SIG-M5 treated with dmso at 0.1 percent for 504 hours (cell line): ENCODE measurements at regions not wholly inside any gene's neighbourhood (a gene's known extent, or its start where the extent isn't known, plus 50 kb on each side); places are given as distances from the start of the nearest gene placed in this dataset.

ENCODE experiments used
- DNase-seq: peaks from one replicate; lab custom pipeline; 2025; ENCODE audit not compliant: unreplicated experiment; lab: John Stamatoyannopoulos, UW

DNA sequence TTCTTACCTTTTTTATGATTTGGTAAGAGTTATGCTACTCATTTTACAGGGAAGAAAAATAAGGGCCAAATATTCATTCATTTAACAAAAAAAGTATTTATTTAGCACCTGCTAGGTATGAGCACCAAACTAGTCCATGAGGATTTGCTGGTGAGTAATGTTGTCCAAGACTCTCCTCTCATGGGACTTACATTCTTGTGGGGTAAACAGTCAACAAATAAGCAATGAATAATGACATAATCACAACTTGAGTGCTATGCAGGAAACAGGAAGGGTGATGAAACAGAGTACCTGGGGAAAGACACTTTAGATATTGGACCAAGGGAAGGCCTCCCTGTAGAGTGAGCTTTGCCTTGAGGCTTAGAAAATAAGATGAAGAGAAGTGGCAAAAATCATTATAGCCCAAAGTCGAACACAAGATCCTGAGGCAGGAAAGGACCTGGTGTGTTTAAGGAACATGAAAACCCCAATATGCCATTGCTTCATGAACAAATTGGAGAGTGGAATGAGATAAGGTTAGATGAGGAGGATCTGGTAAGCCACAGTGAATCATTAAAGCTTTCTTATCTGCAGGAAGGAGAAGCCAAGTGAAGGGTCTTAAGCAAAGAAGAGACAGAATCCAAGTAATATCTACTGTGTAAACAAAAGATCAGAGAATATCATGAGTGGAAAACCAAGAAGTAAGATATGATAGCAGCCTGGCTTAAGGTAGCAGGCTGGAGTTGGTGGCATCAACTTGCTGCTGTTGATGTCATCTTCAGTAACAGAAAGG is 294.5 kb upstream of the NBEA start:
- DNase-seq, result no peak

DNA sequence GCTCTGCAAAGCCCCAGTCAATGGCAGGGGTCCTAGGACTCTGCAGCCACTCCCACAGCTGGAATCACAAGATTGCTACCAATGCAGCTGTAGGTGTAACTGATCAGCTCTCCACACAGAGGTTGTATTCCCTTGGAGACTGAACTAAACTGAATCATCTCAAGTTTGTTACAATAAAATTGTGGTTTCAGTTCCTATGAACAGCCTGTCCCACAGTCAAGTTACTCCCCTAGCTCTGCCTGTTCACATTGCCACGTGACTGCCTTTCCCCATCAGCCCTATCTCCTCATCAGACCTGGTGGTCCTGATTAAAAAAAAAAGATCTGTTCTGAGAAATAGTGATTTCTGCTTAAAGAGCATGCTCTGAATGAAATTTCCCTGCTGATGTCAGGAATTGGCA is 287.9 kb upstream of the NBEA start:
- DNase-seq, result no peak

DNA sequence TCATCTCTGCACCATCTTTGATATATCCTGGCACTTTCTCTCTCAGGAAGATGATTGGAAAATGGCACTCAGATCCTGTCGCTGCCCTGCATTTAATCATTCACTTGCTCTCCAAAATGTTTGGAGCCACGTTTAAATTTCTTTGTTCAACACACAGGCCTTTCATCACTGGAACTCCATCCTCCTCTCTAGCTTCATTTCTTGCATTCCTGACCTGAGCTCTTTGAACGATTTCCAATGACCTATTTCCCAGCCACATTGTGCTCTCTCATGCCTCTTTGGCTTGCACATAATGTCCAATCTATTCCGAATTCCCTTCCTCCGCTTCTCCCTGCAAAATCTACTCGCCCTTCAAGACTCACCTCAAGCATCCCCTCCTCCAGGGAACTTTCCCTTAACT is 287.4 kb upstream of the NBEA start:
- DNase-seq, result no peak

DNA sequence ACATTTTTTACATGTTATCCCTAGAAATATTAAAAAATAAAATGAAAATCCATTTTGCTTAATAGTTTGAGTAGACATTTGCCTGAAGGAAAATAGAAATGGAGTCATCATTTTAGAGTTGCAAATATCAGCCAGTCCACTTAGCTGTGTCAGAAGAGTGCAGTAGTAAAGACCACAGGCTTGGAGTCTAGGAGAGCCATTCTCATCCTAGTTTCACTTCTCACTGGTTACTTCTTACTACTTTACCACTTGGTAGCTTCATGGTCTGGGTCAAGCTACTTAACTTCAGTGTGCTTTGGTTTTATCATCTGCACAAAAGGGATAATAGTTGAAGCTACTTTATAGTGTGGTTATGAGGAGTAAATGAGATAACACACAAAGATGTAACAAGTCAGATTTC is 286.5 kb upstream of the NBEA start:
- no peak for DNase-seq

DNA sequence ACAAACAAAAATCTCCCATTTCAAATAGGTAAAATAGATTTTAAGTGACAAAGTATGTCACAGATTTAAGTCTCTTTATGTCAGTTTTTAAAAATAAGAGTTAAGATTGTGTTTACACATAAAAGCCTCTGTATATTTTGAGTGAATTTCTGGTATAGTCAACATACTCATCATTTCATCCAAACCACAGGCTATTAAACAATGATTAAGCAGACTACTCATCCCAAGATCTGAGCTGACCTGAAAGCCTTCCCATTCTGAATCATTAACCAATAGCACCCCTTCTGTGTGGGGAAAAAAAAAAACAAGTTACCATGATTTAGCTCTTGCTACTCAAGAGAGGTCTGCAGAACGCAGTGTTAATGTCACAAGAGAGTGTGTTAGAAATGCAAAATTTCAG is 284.4 kb upstream of the NBEA start:
- DNase-seq, result no peak

DNA sequence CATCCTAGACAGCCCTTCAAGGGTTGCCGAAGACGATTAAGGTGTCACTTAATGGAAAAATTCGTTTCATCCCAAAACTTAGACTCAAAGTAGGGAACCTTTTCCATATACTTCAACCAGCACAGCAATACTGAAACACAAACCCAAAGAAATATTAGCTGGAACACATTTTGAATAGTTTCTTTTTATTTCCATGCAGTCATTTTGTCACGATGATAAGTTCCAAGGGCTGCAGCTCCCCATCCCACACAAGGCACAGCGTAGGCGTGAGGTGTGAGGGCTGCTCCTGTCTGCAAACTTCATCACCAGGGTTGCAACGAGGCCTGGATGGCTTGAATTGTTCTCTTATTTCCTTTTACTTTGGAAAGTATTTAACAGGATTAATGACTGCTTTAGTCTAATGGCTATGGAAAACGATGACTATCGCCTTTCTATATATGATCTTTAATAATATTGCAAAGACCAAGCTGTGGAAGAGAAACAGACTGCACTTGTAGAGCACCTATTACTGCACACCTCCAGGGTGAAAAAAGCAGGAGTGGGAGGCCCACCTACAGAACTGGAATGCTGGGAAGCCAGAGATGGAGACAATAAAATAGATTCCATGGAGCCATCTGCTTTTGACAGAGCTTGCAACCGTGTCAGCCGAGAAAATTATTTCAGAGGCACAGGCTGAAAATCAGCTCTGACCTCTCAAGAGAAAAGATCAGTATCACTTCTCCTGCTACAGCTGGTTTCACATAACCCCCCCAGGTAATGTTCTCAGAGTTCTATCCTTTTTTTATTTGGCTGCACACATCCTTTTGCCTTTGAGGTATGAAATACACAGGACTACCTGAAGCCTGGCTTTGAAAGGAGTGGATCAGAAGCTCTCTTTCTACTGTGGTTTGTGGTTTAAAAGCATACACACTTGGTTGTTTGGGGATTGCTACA is 274.5 kb upstream of the NBEA start:
- no peak for DNase-seq

DNA sequence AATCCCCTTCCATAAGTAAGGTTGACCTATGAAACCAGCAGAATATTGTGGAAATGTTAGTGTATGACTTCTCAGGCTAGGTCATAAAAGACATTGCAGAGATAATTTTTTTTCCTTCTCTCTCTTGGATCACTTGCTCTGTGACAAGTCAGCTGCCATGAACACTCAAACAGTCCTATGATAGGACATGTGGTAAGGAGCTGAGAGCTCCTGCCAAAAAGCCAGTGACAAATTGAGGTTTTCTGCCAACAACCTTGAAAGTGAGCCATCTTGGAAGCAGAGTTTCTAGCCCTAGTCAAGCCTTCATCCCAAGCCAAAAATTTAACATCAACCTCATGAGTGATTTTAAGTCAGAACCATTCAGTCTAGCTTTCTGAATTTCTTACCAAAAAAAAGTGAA is 270.9 kb upstream of the NBEA start:
- DNase-seq, result no peak

DNA sequence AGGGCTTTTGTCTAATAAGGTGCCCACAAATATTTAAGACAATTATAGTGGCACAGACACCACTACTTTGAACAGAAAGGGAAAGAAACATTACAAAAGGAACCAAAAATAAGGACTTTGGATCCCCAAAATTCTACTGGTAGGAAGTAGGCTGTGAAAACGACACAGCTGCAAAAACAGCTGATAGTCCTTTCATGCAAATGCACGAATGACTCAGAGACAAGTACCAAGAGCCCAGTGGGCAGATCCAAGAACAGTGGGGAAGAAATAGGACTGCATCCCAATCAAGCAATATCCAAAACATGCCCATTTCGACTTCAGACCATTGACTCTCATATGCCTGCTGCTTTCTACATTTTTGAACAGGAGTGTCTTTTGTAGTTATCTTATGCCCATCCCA is 269.4 kb upstream of the NBEA start:
- DNase-seq, result no peak

DNA sequence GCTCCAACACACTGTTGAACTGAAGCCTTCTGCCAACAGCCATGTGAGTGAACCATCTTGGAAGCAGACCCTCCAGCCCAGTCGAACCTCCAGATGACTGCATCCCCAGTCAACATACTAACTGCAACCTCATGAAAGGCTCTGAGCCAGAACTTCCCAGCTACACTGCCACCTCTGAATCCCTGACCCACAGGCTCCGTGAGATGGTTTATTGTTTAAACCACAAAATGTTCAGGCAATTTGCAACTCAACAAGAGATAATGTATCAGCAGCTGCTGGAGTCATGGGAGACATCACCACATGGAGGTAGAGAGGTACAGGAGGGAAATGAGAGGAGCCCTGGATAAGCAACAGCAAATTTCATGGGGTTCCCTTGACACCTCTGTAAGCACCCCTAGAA is 266.4 kb upstream of the NBEA start:
- DNase-seq, result no peak

DNA sequence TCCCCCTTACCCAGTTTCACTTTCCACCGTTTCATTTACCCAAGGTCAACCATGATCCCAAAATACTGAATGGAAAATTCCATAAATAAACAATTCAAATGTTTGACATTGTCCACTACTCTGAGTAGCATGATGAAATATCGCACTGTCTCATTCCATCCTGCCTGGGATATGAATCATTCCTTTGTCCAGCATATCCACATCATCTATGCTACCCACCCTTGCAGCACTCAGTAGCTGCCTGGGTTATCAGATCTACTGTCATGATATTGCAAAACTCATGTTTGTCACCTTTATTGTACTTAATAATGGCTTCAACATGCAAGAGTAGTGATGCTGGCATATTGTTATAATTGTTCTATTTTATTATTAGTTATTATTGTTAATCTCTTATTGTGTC is 263.9 kb upstream of the NBEA start:
- DNase-seq, result no peak

DNA sequence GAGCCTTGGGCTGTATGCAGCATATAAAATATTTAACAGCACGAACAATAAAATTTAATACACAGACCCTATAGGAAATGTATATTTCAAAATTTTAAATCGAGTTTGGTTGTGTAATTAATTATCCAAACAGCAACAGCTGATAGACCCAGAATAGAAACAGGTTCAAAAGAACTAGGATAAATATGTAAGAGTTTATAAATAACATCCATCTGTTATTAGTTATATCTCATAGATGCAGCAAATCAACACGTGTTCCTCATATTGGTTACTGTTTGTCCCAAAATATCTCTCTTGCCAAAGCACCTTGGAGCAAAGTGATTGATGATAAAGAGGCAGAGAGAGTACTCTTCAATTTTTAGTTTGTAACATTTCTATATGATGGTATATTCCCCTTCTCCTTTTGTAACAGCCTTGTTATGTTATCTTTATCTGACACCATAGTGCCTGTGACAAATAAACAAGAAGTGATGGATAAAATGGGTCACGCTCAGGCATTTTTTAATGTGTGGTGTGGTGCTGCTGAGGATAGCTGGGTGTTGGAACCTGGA is 260.6 kb upstream of the NBEA start:
- no peak for DNase-seq

DNA sequence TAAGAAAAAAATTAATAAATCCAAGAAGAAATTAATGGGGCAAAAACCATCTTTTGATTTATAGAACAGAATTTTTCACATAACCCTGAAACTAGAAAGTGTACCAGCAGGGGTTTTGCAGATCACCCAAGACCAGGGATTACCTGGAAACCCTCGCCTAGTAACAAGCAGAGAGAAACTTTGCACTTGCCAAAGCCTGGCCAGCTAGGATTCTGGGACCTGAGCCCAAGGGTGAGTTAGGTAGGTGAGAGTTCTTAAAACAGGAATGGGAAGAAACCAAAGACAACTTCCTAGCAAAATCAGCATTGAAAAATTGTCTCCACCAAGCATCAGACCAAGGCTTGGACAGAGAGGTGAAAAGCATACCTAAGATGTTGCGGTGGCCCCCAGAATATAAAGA is 247.0 kb upstream of the NBEA start:
- DNase-seq, result no peak

DNA sequence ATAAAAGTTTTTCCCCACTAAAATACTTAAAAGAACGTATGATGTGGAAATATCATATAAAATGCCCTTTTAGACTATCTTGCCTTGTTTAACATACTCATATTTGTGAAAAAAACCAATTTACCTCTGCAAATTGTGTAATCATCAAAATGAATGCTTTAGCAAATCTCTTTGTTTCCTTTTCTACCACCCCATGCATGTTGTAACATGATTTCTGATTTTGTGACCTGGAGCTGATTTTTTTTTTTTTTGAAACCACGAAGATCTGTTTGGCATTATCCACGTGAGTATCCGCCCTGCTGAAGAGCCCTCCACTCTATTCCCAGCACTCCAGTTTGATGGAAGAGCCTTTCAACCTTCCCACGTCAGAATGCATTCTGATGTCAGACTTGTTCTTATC is 245.8 kb upstream of the NBEA start:
- DNase-seq, result no peak

DNA sequence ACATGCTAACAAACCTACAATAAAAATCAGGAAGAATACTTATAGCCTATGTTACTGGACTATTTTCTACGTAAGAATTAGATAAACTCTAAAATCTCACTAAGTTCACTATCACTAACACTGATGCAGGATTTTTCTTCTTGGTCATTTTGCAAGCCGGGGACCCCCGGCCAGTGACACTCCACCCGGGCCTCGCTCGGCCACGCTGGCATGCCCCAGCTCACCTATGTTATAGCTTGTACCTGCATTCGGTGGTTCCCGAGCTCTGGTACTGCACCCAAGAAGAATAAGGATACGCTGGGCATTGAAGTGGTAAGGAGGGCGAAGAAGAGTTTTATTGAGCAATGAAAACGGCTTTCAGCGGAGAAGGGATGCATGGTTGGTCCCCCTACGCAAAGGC is 245.3 kb upstream of the NBEA start:
- DNase-seq, result no peak

DNA sequence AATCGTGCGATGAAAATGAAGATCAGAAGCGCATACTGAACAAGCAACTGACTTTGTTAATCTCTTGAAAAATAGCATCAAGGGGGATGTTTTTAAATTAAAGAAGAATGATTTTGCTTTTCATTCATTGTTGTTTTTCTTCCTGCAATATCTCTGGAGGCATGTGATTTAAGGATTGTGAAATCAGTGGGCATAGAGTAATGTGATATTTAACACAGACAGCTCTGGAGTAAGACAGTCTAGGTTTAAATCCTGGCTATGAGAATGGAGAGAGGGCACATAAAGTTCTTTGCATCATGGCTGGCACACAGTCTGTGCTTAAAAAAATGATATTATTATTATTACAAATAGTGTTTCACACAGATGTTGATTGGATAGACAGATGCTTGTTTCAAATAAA is 243.1 kb upstream of the NBEA start:
- no peak for DNase-seq

DNA sequence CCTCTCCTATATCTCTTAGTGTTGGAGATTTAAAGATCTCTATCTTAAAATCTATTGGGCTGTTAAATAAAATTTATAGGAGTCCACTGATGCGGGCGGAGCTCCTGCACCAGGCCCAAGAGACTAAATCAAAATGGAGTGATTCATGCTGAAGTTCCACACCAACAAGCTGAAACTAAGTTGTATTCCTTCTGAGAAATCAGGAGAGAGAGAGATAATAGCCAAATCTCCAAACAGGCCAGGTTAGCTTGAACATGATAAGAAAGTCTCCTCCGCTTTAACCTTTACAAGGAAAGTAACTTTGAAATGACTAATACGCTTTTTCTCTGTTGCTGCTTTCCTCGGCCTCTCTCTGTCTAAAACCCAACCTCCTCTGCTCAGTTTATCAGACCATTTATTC is 241.9 kb upstream of the NBEA start:
- DNase-seq, result no peak

DNA sequence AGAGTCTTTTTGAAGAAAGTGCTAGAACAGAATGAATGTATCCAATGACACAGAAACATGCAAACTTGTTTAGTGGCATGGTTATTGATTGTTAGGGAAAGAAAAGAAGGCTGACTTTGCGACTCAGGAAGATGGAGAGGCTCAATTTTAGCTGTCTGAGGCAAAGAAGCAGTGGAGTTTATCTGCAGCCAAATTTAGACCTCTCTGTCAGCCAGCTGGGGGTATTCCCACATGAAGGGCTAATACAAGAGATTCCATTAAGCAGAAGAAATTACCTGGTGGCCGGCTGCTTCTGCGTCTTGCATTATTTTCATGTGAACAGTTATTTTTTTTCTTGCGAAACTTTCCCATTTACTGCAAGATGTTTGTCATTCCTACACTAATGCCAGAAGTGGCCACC is 240.2 kb upstream of the NBEA start:
- DNase-seq, result no peak

DNA sequence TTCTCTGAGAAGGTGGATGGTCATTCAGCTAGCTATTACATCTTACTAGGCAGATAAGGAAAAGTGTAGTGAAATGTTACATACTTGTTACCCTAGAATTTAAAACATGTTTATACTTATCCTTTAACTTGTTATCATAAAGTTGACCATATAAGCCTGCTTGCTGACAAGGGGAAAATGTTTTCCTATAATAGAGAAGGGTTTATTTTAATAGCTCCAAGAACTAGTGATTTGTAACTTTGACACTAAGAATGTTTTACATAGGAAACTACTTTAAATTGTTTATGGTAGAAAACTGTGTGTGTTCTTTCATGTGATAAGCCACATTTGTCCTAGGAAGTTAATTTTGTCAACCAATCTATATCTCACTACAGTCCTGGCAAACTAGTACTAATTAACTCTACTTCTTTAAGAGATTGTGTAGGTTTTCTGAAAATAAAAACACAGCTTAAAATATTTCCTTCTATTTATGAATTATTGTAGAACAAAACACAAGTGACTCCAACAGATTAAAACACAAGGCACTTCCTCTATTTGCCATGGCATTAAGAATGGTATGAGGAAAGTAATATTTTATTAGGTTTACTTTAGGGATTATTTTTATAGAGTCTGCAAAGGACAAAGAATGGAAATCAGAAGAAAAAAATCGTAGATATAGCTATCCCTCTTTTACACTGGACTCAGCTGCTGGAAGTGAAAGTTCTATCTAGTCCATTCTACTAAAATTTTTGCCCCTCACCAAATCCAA is 233.3 kb upstream of the NBEA start:
- DNase-seq, result no peak

DNA sequence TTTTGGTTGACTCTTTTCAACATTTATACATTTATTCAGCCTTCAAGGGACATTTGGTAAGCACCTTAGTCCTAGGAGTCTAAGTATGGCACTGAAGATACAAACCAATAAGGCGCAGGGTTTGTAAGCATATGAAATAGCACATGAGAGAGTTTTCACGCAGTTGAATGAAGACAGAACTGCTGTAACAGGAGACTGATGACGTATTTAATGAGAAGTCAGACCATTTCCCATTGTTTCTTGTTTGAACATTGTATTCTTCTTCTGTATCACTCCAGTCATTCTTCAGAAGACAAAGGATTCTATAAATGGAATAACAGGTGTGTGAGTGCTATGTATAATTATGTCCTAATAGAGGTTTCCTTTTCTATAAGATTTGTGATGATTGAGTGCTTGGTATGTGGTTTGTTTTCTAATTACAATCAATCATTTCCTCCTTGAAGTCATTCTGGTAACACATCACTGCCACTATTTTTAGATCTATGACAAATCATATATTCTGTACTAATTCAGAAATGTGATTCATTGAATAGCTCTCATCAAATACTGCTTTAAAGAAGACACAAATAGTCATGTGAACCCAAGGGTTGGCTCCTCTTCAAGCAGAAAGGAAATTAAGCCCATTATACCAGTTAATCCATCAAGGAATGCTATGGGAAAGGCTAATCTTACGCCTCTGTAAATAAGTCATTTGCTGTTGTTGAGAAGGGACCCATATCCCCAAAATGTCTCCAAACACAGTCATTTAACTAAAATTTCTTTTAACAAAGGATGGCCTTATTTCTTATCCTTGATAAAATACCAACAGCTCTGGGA is 222.8 kb upstream of the NBEA start:
- no peak for DNase-seq

DNA sequence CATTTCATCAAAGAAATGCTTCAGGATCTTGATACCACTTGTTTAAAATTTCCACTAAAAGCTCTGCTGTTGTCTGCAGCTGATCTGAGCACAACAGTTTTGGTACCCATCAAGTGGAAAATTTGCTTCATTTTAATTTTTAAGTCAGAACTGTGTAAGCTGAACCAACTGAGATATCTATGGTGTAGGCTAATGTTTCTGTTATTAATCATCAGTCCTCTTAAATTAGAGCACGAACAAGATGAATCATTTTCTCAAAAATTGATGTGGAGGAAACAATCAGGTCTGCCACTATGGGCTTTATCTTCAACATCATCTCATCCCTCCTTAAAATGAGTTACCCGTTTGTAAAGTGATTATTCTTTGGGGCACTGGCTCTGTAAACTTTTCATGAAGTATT is 221.5 kb upstream of the NBEA start:
- DNase-seq, result no peak
